GM18507 (cell line): ENCODE measurements at regions not wholly inside any gene's neighbourhood (a gene's known extent, or its start where the extent isn't known, plus 50 kb on each side); places are given as distances from the start of the nearest gene placed in this dataset.

Experiments used
- DNase-seq: peaks from one replicate; pipeline ENCODE4 v3.0.0; 2011; ENCODE audit warnings: low read depth; ENCODE audit not compliant: insufficient read length; ENCODE audit errors: extremely low spot score
- FAIRE-seq: peaks from 2 replicates; lab custom pipeline; 2011; peaks lifted over from hg19 to GRCh38; lab: Jason Lieb, UNC

- FAIRE-seq = no peak
- no peak for DNase-seq
Observed at GRCh38 chr11:25298450-25298849, 801.6 kb downstream of the LUZP2 start.

GRCh38 chr11:25309818-25310217 is 813.0 kb downstream of the LUZP2 start:
- no peak for DNase-seq
- FAIRE-seq = no peak

GRCh38 chr11:25317216-25317615 is 820.4 kb downstream of the LUZP2 start:
- DNase-seq (no peak), FAIRE-seq (no peak)

GRCh38 chr11:25319127-25319526 is 822.3 kb downstream of the LUZP2 start:
- no peak for FAIRE-seq

GRCh38 chr11:25327656-25328055 is 830.8 kb downstream of the LUZP2 start:
- no peak for FAIRE-seq
- DNase-seq = no peak

More at GRCh38 chr11:25319127-25319526, 822.3 kb downstream of the LUZP2 start:
- DNase-seq = no peak

- FAIRE-seq (no peak), DNase-seq (no peak)
Observed at GRCh38 chr11:25339281-25339680, 842.4 kb downstream of the LUZP2 start.

- DNase-seq (no peak), FAIRE-seq (no peak)
Observed at GRCh38 chr11:25349537-25349936, 852.7 kb downstream of the LUZP2 start.

GRCh38 chr11:25350899-25351803 is 854.3 kb downstream of the LUZP2 start:
- DNase-seq (no peak), FAIRE-seq (no peak)

GRCh38 chr11:25357133-25357532 is 860.3 kb downstream of the LUZP2 start:
- no peak for FAIRE-seq
- no peak for DNase-seq

- no peak for FAIRE-seq
- no peak for DNase-seq
Observed at GRCh38 chr11:25377466-25377865, 880.6 kb downstream of the LUZP2 start.

GRCh38 chr11:25396847-25397246 is 900.0 kb downstream of the LUZP2 start:
- no peak for DNase-seq

GRCh38 chr11:25408146-25408545 is 911.3 kb downstream of the LUZP2 start:
- DNase-seq (no peak), FAIRE-seq (no peak)

More at GRCh38 chr11:25396847-25397246, 900.0 kb downstream of the LUZP2 start:
- FAIRE-seq = no peak

- no peak for FAIRE-seq
- no peak for DNase-seq
Observed at GRCh38 chr11:25415793-25416192, 916.1 kb upstream of the ANO3 start.

- FAIRE-seq (no peak), DNase-seq (no peak)
Observed at GRCh38 chr11:25423436-25424199, 908.3 kb upstream of the ANO3 start.

GRCh38 chr11:25432376-25432775 is 899.6 kb upstream of the ANO3 start:
- FAIRE-seq (no peak), DNase-seq (no peak)

- FAIRE-seq = no peak
- no peak for DNase-seq
Observed at GRCh38 chr11:25435197-25435596, 896.7 kb upstream of the ANO3 start.

- FAIRE-seq (no peak), DNase-seq (no peak)
Observed at GRCh38 chr11:25436326-25436725, 895.6 kb upstream of the ANO3 start.

- FAIRE-seq (no peak), DNase-seq (no peak)
Observed at GRCh38 chr11:25441421-25441820, 890.5 kb upstream of the ANO3 start.

GRCh38 chr11:25449091-25449490 is 882.8 kb upstream of the ANO3 start:
- DNase-seq (no peak), FAIRE-seq (no peak)

- no peak for DNase-seq
- FAIRE-seq = no peak
Observed at GRCh38 chr11:25453471-25453870, 878.5 kb upstream of the ANO3 start.

- DNase-seq (no peak), FAIRE-seq (no peak)
Observed at GRCh38 chr11:25456211-25456610, 875.7 kb upstream of the ANO3 start.
